Activated B cell treated with CpG ODN at 0.5 μM for 24 hours (primary cell): ENCODE measurements at regions not wholly inside any gene's neighbourhood (a gene's known extent, or its start where the extent isn't known, plus 50 kb on each side); places are given as distances from the start of the nearest gene placed in this dataset.

Source experiments
- ATAC-seq: fragments of 200-7000 bp; cut with Tn5 transposase; one replicate; pipeline ENCODE4 v1.10.0; 2021; ENCODE audit warnings: low read depth, mild to moderate bottlenecking, moderate library complexity
- CTCF ChIA-PET: fragments of 350-600 bp; sonication (Branson Sonifier 250); formaldehyde crosslinking; loops from one replicate; lab custom pipeline; 2021; ENCODE audit warnings: antibody characterized with exemption; lab: Charles Lee
- POLR2A ChIA-PET: fragments of 350-600 bp; sonication (Branson Sonifier 250); formaldehyde crosslinking; loops from one replicate; lab custom pipeline; 2021; ENCODE audit warnings: antibody characterized with exemption; lab: Charles Lee
- DNase-seq: peaks from one replicate; pipeline ENCODE4 v3.0.0; 2022
- H3K27ac Mint-ChIP-seq: one replicate; pipeline ENCODE4 v1.8.0; 2020; ENCODE audit warnings: mixed read lengths
- H3K27me3 Mint-ChIP-seq: one replicate; pipeline ENCODE4 v1.8.0; 2021; ENCODE audit warnings: mixed read lengths
- H3K36me3 Mint-ChIP-seq: one replicate; pipeline ENCODE4 v1.8.0; 2021; ENCODE audit warnings: low read depth, mixed read lengths
- H3K4me1 Mint-ChIP-seq: one replicate; pipeline ENCODE4 v1.8.0; 2021; ENCODE audit warnings: mixed read lengths
- H3K4me3 Mint-ChIP-seq: one replicate; pipeline ENCODE4 v1.8.0; 2020; ENCODE audit warnings: mild to moderate bottlenecking, mixed read lengths
- H3K9me3 Mint-ChIP-seq: one replicate; pipeline ENCODE4 v1.8.0; 2020; ENCODE audit warnings: mixed read lengths
- intact Hi-C: fragments of 100-400 bp; cut with micrococcal nuclease; formaldehyde crosslinking; loops from one replicate; pipeline ENCODE4 v1.15.1; 2024
- TF ChIP-seq, protein P1 (sequence below): fragments of 200-600 bp; IDR thresholded peaks from one replicate; pipeline ENCODE4 v1.8.0; 2022; ENCODE audit warnings: antibody characterized with exemption, mild to moderate bottlenecking

DNA sequence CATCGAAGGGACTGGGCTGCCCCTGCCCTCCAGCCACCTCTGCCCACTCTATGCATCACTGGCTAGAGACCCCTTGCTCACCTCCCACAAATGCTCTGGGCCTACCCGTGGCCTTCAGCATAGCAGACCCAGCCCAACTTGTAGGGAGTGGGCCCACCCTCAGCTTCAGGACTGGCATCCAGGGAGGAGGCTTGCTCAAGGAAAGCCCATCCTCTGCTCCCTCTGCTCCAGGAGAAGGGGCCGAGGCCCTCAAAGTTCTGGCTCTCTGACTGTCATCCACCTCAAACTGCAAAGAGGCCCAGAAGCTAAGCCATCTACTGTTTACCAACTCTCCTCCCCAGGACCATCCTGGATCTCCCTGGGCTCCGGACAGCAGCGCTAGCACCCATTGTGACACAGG, 84.5 kb downstream of the C5orf15 start:
- Mint-ChIP-seq H3K27me3 (no peaks in the 10 kb centered on the region), H3K36me3 (no peaks in the 10 kb centered on the region), H3K27ac (no peak overlapping the region), H3K4me3 (no peak overlapping the region), H3K9me3 (no peaks in the 10 kb centered on the region), H3K4me1 (peaks cover 28% of the 10 kb centered on the region)
- ATAC-seq, result no peak
- TF ChIP-seq, protein P1, sequence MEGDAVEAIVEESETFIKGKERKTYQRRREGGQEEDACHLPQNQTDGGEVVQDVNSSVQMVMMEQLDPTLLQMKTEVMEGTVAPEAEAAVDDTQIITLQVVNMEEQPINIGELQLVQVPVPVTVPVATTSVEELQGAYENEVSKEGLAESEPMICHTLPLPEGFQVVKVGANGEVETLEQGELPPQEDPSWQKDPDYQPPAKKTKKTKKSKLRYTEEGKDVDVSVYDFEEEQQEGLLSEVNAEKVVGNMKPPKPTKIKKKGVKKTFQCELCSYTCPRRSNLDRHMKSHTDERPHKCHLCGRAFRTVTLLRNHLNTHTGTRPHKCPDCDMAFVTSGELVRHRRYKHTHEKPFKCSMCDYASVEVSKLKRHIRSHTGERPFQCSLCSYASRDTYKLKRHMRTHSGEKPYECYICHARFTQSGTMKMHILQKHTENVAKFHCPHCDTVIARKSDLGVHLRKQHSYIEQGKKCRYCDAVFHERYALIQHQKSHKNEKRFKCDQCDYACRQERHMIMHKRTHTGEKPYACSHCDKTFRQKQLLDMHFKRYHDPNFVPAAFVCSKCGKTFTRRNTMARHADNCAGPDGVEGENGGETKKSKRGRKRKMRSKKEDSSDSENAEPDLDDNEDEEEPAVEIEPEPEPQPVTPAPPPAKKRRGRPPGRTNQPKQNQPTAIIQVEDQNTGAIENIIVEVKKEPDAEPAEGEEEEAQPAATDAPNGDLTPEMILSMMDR, result no peak
- DNase-seq, result no peak
- CTCF ChIA-PET, result no interaction called here
- POLR2A ChIA-PET, result no interaction called here
- intact Hi-C loops, result no loop called here

GRCh38 chr5:133882846-133883245, 85.6 kb downstream of the C5orf15 start:
- Mint-ChIP-seq H3K9me3 (no peaks in the 10 kb centered on the region), H3K36me3 (no peaks in the 10 kb centered on the region), H3K4me1 (peaks cover 39% of the 10 kb centered on the region), H3K27me3 (no peaks in the 10 kb centered on the region), H3K4me3 (no peak overlapping the region), H3K27ac (no peak overlapping the region)
- intact Hi-C loops, result no loop called here
- ChIA-PET POLR2A (interaction anchor here (0.8 kb wide), 1 partner anchor 356 kb away, joined by 3 read pairs; no protein-coding TSS in a partner anchor), CTCF (interaction anchor here (3.3 kb wide), 1 partner anchor 13 kb away, joined by 12 read pairs; no protein-coding TSS in a partner anchor)
- DNase-seq (no peak), ATAC-seq (no peak)
- TF ChIP-seq, protein P1, result no peak

GRCh38 chr5:133882389-133882695, 86.1 kb downstream of the C5orf15 start:
- no peaks in the 10 kb centered on the region for H3K27me3 Mint-ChIP-seq
- POLR2A ChIA-PET, result no interaction called here
- ATAC-seq (no peak), DNase-seq (no peak)
- no peaks in the 10 kb centered on the region for H3K36me3 Mint-ChIP-seq
- H3K4me1 Mint-ChIP-seq, result peaks cover 42% of the 10 kb centered on the region
- no peak overlapping the region for H3K27ac Mint-ChIP-seq
- intact Hi-C loops, result no loop called here
- CTCF ChIA-PET, result interaction anchor here (3.3 kb wide), 1 partner anchor 13 kb away, joined by 12 read pairs; no protein-coding TSS in a partner anchor
- no peaks in the 10 kb centered on the region for H3K9me3 Mint-ChIP-seq
- H3K4me3 Mint-ChIP-seq, result no peak overlapping the region
- TF ChIP-seq, protein P1, result no peak

DNA sequence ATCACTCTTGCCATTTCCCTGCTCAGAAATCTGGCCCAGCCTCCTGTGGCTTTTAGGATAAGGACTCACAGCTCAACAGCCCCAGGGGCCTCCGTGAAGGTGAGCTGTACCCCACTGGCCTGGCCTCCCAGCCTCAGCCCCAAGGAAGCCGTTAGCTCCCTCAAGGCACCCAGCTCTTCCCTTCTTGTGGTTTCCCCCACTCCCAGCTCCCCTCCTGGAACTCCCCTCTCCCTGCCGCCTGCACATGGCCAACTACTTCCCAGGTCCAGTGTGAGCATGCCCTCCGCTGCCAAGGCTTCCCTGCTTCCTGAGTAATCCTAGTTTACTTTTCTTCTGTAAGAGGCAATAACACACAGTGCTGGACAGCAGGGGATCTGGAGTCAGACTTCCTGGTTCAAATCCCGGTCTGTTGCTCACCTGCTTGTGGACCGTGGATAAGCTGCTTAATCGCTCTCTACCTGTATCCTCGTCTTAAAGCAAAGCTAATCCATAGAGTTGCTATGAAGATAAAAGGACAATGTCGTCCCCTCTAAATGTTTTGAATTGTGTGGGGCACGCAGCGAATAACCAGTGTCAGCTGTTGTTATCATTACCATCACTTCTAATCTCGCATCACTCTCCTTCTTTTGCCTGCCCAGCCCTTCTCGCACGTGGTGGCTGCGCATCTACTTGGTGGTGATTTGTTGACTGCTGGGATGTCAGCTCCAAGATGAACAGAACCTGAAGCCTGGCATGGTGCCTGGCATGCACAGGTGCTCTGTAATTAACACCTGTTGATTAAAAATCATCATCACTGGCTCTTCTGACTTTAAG, 86.6 kb downstream of the C5orf15 start:
- Mint-ChIP-seq H3K4me1 (peaks cover 42% of the 10 kb centered on the region), H3K4me3 (no peak overlapping the region), H3K27me3 (no peaks in the 10 kb centered on the region), H3K36me3 (no peaks in the 10 kb centered on the region), H3K9me3 (no peaks in the 10 kb centered on the region), H3K27ac (no peak overlapping the region)
- ChIA-PET CTCF (interaction anchor here (3.3 kb wide), 1 partner anchor 12 kb away, joined by 12 read pairs; no protein-coding TSS in a partner anchor), POLR2A (no interaction called here)
- no peak for DNase-seq
- ATAC-seq, result no peak
- intact Hi-C loops, result no loop called here
- TF ChIP-seq, protein P1, result no peak

DNA sequence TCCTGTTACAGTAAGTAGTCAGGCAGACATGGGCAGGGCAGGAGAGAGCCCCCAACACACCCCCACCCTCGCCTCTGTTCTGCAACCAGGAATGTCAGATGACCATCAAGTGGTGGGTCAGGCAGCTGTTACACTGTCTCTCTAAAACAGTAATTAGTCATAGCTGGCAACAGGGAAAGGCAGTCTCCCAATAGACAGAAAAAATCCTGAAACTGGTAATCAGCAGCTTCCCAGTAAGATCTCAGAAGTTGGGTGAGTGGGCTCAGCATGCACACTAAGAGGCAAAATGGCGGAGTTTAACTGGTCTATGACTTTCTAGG, 90.2 kb downstream of the C5orf15 start:
- intact Hi-C loops, result no loop called here
- no peak overlapping the region for H3K27ac Mint-ChIP-seq

More for the DNA sequence above, 90.2 kb downstream of the C5orf15 start:
- Mint-ChIP-seq H3K9me3 (peaks cover 3% of the 10 kb centered on the region), H3K4me1 (peaks cover 29% of the 10 kb centered on the region), H3K27me3 (no peaks in the 10 kb centered on the region), H3K36me3 (no peaks in the 10 kb centered on the region), H3K4me3 (no peak overlapping the region)
- POLR2A ChIA-PET, result interaction anchor here (0.7 kb wide), 1 partner anchor 54 kb away, joined by 3 read pairs; no protein-coding TSS in a partner anchor
- DNase-seq (no peak), ATAC-seq (no peak)
- TF ChIP-seq, protein P1, result no peak
- CTCF ChIA-PET, result interaction anchor here (1.2 kb wide), 1 partner anchor 66 kb away, joined by 3 read pairs; no protein-coding TSS in a partner anchor
